Tibial nerve (tissue), 4 donors: ENCODE measurements at regions not wholly inside any gene's neighbourhood (a gene's known extent, or its start where the extent isn't known, plus 50 kb on each side); places are given as distances from the start of the nearest gene placed in this dataset.

Source experiments
- DNase-seq, 2 donors: peaks; one replicate each; pipeline ENCODE4 v3.0.0-alpha.2; 2019; ENCODE audit warnings: low spot score in 2 of 2
- H3K27ac ChIP-seq, 4 donors: fragments of 200-600 bp; sonication (generic) in 3 of 4; one replicate each; pipeline ENCODE4 v1.5.1; 2017 to 2019; ENCODE audit warnings: mild to moderate bottlenecking in 1 of 4
- H3K27me3 ChIP-seq, 2 donors: fragments of 200-600 bp; sonication (generic) in 1 of 2; one replicate each; pipeline versions ENCODE4 v1.5.1 to v1.6.0; 2017 to 2019
- H3K36me3 ChIP-seq, 3 donors: fragments of 200-600 bp; sonication (generic); one replicate each; pipeline ENCODE4 v1.5.1; 2018 to 2019
- H3K4me1 ChIP-seq, 4 donors: fragments of 200-600 bp; sonication (generic) in 3 of 4; one replicate each; pipeline ENCODE4 v1.5.1; 2017 to 2019
- H3K4me3 ChIP-seq, 4 donors: fragments of 200-600 bp; sonication (generic) in 3 of 4; one replicate each; pipeline ENCODE4 v1.5.1; 2017 to 2019; ENCODE audit warnings: mild to moderate bottlenecking in 1 of 4, moderate library complexity in 1 of 4
- H3K9me3 ChIP-seq, 4 donors: fragments of 200-600 bp; sonication (generic) in 3 of 4; one replicate each; pipeline ENCODE4 v1.5.1; 2017 to 2019
- EP300 ChIP-seq, 2 donors: sonication (generic); formaldehyde crosslinking; IDR thresholded peaks; one replicate each; pipeline ENCODE4 v1.6.1; 2017; ENCODE audit warnings: antibody characterized with exemption in 2 of 2, mild to moderate bottlenecking in 1 of 2
- POLR2A ChIP-seq, 2 donors: fragments of 450-650 bp; IDR thresholded peaks; one replicate each; pipeline ENCODE4 v1.6.1; 2017; ENCODE audit warnings: antibody characterized with exemption in 2 of 2, mild to moderate bottlenecking in 2 of 2, moderate library complexity in 2 of 2
- WGBS, 2 donors: methylation state at CpG; one replicate each; pipeline ENCODE4 v1.1.5; 2018; 5-methylcytosine and 5-hydroxymethylcytosine counted together
- TF ChIP-seq, protein P1 (sequence below), 5 experiments: fragments of 200-600 bp in 3 of 5; fragments of 450-650 bp in 2 of 5; sonication (generic) in 3 of 5; IDR thresholded peaks; one replicate each; pipeline ENCODE4 v1.5.1; 2016 to 2019; ENCODE audit warnings: antibody characterized with exemption in 5 of 5, mild to moderate bottlenecking in 3 of 5, moderate library complexity in 2 of 5

DNA sequence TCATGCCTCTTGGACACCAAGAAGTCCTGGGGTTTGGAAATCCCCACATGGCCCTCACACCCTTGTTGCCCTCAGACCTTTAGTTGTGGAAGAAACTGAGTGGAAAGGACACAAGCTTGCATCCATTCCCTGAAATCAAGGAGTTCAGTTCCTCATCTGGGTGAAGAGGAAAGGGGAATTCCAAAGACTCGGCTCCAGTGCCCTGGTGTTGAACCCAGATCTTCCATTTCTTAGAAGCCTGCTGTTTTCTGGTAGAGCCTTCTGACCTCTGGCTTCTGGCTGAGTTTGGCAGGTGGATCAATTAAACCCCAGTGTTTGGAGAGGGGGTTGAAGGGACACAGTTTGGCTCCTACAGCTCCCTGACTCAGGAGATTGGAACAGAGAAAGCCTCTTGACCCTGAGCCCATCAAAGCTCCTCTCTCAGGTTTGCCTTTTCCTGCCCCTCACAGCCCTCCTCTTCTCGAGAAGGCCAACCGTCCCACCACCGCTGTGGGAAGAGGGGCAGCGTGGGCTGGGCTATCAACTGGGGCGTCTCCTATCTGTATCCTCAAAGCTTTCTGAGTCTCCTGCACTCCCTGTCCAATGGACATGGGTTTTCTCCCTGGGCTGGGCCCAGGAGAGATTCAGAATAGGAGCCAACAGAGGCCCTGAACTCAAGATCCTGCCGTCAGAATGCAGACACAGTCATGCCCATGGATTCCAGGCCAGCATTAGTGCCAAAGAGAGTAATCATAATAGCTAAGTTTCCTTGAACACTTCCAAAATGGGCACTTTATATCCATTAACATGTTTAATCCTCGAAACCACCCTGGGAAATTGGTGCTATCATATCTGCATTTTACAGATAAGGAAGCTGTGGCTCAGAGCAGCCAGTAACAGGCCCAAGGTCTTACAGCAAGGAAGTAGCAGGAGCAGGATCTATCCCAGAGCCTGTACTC, 146.2 kb downstream of the VEGFA start:
- H3K4me1 ChIP-seq = peaks cover 0 to 5% (median 0%) of the 10 kb centered on the region in 4 donors
- peak overlapping the region in 1 of 4 donors; percentile 11 for H3K27ac ChIP-seq
- WGBS, 2 donors = 75 to 79% methylated on average over 7 to 8 of the region's 8 CpGs
- no peaks in the 10 kb centered on the region for H3K27me3 ChIP-seq
- no peaks in the 10 kb centered on the region for H3K9me3 ChIP-seq
- no peak overlapping the region for H3K4me3 ChIP-seq
- DNase-seq = no peak
- TF ChIP-seq EP300 (IDR thresholded peaks at IDR 0.05) (no peak), POLR2A (IDR thresholded peaks at IDR 0.05) (no peak)
- TF ChIP-seq, protein P1, sequence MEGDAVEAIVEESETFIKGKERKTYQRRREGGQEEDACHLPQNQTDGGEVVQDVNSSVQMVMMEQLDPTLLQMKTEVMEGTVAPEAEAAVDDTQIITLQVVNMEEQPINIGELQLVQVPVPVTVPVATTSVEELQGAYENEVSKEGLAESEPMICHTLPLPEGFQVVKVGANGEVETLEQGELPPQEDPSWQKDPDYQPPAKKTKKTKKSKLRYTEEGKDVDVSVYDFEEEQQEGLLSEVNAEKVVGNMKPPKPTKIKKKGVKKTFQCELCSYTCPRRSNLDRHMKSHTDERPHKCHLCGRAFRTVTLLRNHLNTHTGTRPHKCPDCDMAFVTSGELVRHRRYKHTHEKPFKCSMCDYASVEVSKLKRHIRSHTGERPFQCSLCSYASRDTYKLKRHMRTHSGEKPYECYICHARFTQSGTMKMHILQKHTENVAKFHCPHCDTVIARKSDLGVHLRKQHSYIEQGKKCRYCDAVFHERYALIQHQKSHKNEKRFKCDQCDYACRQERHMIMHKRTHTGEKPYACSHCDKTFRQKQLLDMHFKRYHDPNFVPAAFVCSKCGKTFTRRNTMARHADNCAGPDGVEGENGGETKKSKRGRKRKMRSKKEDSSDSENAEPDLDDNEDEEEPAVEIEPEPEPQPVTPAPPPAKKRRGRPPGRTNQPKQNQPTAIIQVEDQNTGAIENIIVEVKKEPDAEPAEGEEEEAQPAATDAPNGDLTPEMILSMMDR (IDR thresholded peaks at IDR 0.05) = no peak
- no peaks in the 10 kb centered on the region for H3K36me3 ChIP-seq

DNA sequence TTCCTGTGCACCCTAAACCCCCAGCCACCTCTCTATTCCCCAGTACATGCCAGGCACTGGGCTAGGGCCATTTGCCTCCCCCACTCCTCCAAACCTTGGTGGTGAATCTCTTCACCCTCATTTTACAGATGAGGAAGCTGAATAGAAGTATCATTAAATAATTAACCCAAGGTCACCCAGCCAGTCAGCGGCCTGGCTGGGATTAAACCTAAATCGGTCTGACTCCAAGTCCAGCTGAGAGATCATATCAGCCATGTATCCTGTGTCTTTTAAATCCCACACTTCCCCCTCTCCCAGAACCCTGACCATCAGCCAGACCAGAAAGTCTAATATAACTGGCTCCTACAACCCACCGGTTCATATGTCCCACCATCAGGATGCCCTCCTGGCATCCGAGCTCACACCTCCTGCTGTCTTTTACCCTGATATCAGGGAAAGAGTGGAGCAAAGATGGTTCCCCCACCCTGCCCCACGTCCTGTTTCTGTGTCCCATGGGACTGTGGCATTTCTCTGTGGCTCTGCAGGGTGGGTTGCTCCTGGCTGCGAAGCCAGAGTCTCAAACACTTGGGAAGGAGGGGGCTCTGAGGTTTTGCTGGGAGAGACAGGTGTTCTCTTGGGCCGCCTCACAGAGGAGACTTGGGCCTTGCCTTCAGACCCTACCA, 145.3 kb downstream of the VEGFA start:
- no peaks in the 10 kb centered on the region for H3K9me3 ChIP-seq
- H3K4me3 ChIP-seq = no peak overlapping the region
- WGBS, 2 donors = 81 to 89% methylated on average over 7 of the region's 7 CpGs
- H3K4me1 ChIP-seq = peaks cover 0 to 5% (median 0%) of the 10 kb centered on the region in 4 donors
- DNase-seq = no peak
- TF ChIP-seq EP300 (IDR thresholded peaks at IDR 0.05) = no peak
- no peak for TF ChIP-seq POLR2A (IDR thresholded peaks at IDR 0.05)
- TF ChIP-seq, protein P1 (IDR thresholded peaks at IDR 0.05) = no peak
- H3K36me3 ChIP-seq = no peaks in the 10 kb centered on the region
- no peaks in the 10 kb centered on the region for H3K27me3 ChIP-seq
- H3K27ac ChIP-seq = no peak overlapping the region

DNA sequence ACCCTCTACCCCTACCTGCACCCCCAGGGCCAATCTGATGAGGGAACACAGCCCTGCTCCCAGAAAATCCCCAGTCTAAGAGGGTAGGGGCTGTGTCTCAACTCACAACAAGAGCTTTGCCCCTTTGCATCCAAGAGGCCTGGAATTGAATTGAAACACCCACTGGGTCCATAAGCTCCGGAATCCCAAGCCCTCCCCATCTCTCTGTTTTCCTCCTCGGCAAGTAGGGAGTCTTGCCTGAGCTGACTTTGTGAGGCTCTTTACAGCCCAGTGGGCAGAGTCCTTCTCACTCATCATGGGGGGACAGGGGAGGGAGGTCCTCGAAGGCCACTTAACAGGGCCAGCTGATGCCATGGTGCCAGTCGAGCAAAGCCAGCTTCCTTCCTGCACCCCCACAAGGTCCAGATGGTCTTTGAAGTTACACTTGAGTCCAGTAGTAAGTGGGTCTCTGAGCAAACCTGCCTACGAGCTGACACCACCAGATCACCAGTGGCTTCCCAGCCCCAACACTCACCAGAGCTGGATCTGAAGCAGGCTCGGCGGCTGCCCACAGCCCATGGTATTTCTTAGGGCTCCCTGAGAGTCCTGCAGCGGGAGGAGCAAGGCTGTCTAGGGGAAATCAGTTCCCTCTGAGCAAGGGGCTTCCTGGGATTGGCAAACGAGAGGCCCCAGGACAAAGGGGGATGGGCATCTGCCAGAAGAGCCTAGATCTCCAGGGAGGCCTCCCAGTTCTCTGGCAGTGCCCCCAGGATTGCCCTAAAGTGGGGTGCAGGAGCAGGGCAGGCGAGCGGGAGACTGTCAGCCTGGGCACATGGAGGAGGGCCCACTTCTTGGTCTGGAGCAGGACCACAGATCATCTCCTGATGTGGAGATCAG, 144.5 kb downstream of the VEGFA start:
- WGBS, 2 donors = 78 to 90% methylated on average over 10 to 11 of the region's 11 CpGs
- no peaks in the 10 kb centered on the region for H3K36me3 ChIP-seq
- peaks cover 0 to 5% (median 0%) of the 10 kb centered on the region in 4 donors for H3K4me1 ChIP-seq
- no peak for DNase-seq
- TF ChIP-seq EP300 (IDR thresholded peaks at IDR 0.05) = no peak
- TF ChIP-seq, protein P1 (IDR thresholded peaks at IDR 0.05) = no peak
- no peak for TF ChIP-seq POLR2A (IDR thresholded peaks at IDR 0.05)
- H3K27me3 ChIP-seq = no peaks in the 10 kb centered on the region
- H3K27ac ChIP-seq = no peak overlapping the region
- H3K4me3 ChIP-seq = no peak overlapping the region
- H3K9me3 ChIP-seq = no peaks in the 10 kb centered on the region

DNA sequence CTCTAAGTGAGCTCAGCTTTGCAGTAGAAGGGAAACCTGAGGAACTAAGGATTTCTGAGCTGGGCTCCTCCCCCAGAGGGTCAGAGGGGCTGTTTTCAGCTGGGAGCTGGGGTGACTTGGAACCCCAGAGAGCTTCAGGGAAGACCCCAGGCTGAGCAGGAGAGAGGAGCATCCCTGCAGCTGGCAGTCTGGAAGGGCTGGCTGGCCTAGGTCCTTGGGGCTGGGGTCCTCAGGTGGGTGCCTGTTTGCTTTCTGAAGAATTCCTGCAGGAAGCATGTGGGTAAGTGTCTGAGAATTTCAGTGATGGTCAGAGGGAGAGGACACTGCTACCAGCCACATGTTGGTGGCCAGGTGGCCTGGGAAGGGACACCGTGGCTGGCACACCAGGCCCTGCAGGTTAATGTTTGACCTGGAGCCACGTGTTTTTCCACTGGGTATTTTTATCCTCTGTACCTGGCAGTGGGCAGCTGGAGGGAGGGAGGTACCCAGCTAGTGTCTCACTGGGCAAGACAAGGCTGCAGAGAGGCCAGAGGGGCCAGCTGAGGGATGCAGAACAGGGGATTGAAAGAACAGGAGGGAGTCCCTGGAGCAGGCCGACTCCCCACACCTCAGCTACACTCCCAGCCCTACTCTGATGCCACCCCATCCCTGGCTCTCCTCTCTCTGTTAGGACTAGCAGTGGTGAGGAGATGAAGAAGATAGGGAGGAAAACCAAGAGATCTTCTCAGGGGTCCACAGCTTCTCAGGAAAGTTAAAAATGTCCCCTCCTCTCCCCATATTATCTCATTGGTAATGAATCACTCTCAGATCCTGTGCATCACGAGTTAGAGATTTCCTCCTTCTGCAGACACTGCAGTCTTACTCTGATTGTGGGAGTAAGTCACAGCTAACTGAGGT, 143.6 kb downstream of the VEGFA start:
- Histone ChIP-seq H3K4me3 (no peak overlapping the region), H3K9me3 (no peaks in the 10 kb centered on the region), H3K4me1 (peaks cover 0 to 5% (median 0%) of the 10 kb centered on the region in 4 donors), H3K36me3 (no peaks in the 10 kb centered on the region), H3K27me3 (no peaks in the 10 kb centered on the region), H3K27ac (no peak overlapping the region)
- DNase-seq = no peak
- WGBS, 2 donors = 75 to 83% methylated on average over 3 to 4 of the region's 4 CpGs
- TF ChIP-seq, protein P1 (IDR thresholded peaks at IDR 0.05) = no peak
- TF ChIP-seq POLR2A (IDR thresholded peaks at IDR 0.05) = no peak
- TF ChIP-seq EP300 (IDR thresholded peaks at IDR 0.05) = no peak
